Breast epithelium (tissue), 3 donors: ENCODE measurements at regions not wholly inside any gene's neighbourhood (a gene's known extent, or its start where the extent isn't known, plus 50 kb on each side); places are given as distances from the start of the nearest gene placed in this dataset.
"Not testable (repeated sequence)": the region's sequence is repeated elsewhere in the genome, so short reads cannot be mapped to it uniquely, and the experiment has no call there.

ENCODE experiments used
- CTCF ChIP-seq, 3 donors: fragments of 450-650 bp; IDR thresholded peaks; one replicate each; pipeline ENCODE4 v1.5.1; 2016 to 2017; ENCODE audit warnings: antibody characterized with exemption in 3 of 3, mild to moderate bottlenecking in 3 of 3, moderate library complexity in 3 of 3
- POLR2A ChIP-seq: fragments of 450-650 bp; IDR thresholded peaks from one replicate; pipeline ENCODE4 v1.6.1; 2016; ENCODE audit warnings: antibody characterized with exemption, mild to moderate bottlenecking, moderate library complexity

GRCh38 chr21:13372721-13373120 is 236.9 kb upstream of the POTED start:
- TF ChIP-seq CTCF (IDR thresholded peaks at IDR 0.05); POLR2A: not testable (repeated sequence)
